ENCODE measurements at regions not wholly inside any gene's neighbourhood (a gene's known extent, or its start where the extent isn't known, plus 50 kb on each side); places are given as distances from the start of the nearest gene placed in this dataset.

DNA sequence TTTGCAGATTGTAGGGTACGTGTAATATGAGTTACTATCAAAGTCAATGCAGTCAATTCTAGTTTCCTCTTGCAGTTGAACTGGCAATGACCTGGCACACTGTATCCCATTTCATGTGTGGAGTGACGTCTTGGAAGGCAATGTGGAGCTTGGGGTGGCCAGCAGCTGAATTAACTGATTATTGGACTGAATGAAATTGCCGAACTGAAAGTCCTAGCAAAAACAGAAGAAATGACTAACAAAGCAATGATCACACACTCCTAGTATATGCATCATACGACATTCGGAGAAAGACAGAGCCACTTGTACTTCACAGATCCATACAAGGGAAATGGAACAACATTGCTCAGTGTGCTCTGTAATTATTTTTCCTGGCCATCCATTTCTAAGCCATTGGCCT, 259.1 kb upstream of the DAPK1 start:
- no peak for TF ChIP-seq CTCF (IDR thresholded peaks at IDR 0.05; ENCODE audit: low read depth, low read length)

DNA sequence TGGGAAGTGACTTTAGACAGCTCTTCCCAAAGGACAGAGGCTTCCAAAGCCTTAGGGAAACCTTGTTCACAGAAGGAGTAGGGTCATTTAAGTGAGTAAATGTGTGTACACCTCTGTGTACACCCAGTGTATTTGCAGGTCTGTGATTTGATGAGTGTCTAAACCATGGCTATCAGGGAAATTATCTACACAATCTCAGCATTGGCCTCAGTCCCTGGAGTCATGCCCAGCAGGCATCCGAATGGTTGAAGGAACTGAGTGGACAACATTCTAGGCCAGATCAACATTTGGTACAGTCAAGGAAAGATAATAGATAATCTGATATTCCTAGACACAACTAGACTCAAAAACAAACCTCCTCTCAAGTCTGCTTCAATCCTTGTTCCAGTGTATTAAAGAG, 258.4 kb upstream of the DAPK1 start:
- no peak for TF ChIP-seq CTCF (IDR thresholded peaks at IDR 0.05; ENCODE audit: low read depth, low read length)
- Histone ChIP-seq H3K27ac (no peak overlapping the region), H3K36me3 (no peaks in the 10 kb centered on the region), H3K9me3 (ENCODE audit: severe bottlenecking) (no peaks in the 10 kb centered on the region), H3K27me3 (ENCODE audit: insufficient read depth, low read depth, severe bottlenecking) (peaks cover 66% of the 10 kb centered on the region), H3K4me3 (ENCODE audit: low read depth, low read length) (no peak overlapping the region)
- no peak for DNase-seq

More for the DNA sequence above, 259.1 kb upstream of the DAPK1 start:
- no peaks in the 10 kb centered on the region for H3K36me3 ChIP-seq
- peaks cover 66% of the 10 kb centered on the region for H3K27me3 ChIP-seq (ENCODE audit: insufficient read depth, low read depth, severe bottlenecking)
- no peak for DNase-seq
- no peak overlapping the region for H3K27ac ChIP-seq
- H3K4me3 ChIP-seq (ENCODE audit: low read depth, low read length) = no peak overlapping the region
- no peaks in the 10 kb centered on the region for H3K9me3 ChIP-seq (ENCODE audit: severe bottlenecking)

GRCh38 chr9:87243602-87244001, 254.1 kb upstream of the DAPK1 start:
- H3K27ac ChIP-seq = no peak overlapping the region
- no peaks in the 10 kb centered on the region for H3K36me3 ChIP-seq
- no peak overlapping the region for H3K4me3 ChIP-seq (ENCODE audit: low read depth, low read length)
- TF ChIP-seq CTCF (IDR thresholded peaks at IDR 0.05; ENCODE audit: low read depth, low read length) = no peak
- H3K9me3 ChIP-seq (ENCODE audit: severe bottlenecking) = no peaks in the 10 kb centered on the region
- no peak for DNase-seq
- H3K27me3 ChIP-seq (ENCODE audit: insufficient read depth, low read depth, severe bottlenecking) = peaks cover 57% of the 10 kb centered on the region

GRCh38 chr9:87245271-87245670, 252.4 kb upstream of the DAPK1 start:
- H3K27ac ChIP-seq = no peak overlapping the region
- H3K4me3 ChIP-seq (ENCODE audit: low read depth, low read length) = no peak overlapping the region
- H3K36me3 ChIP-seq = no peaks in the 10 kb centered on the region
- peaks cover 49% of the 10 kb centered on the region for H3K27me3 ChIP-seq (ENCODE audit: insufficient read depth, low read depth, severe bottlenecking)
- no peaks in the 10 kb centered on the region for H3K9me3 ChIP-seq (ENCODE audit: severe bottlenecking)
- no peak for DNase-seq
- no peak for TF ChIP-seq CTCF (IDR thresholded peaks at IDR 0.05; ENCODE audit: low read depth, low read length)

DNA sequence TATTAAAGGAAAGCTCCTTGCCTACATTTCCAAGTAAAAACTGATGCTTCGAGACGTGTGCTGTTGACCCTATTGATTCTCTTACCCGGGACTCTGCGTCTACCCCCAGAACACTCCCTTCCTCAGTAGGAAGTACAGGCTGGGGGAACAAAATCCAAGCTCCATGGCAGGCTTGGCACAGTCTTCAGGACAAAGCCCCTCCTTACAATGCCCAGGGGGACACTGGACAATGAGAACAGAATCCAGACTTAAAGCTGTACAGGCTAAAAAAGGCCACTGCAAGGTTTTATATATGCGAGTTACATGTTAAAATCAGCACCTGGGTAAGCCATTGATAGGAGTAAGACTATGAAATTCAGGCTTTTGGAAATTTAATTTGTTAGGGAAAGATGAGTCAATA, 250.6 kb upstream of the DAPK1 start:
- peaks cover 45% of the 10 kb centered on the region for H3K27me3 ChIP-seq (ENCODE audit: insufficient read depth, low read depth, severe bottlenecking)
- DNase-seq = no peak
- H3K4me3 ChIP-seq (ENCODE audit: low read depth, low read length) = no peak overlapping the region
- H3K36me3 ChIP-seq = no peaks in the 10 kb centered on the region
- no peak for TF ChIP-seq CTCF (IDR thresholded peaks at IDR 0.05; ENCODE audit: low read depth, low read length)
- no peaks in the 10 kb centered on the region for H3K9me3 ChIP-seq (ENCODE audit: severe bottlenecking)
- H3K27ac ChIP-seq = no peak overlapping the region

DNA sequence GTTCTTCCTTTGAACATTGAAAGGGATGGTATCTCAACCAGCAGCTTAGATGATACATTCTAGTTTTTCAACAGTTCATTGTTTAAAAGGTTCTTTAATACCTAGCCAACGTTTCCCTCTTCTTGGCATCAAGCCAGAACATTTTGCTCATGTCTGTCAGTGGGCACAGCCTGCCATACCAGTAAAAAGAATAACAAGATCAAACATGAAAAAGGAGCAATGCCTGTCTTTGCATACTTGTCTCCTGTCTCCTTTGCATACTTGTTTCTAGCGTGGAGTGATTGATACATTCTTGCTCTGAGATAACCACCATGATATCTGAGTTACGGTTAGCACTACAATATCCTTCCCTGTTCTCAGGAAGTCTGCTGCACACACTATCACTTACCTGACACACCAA, 248.6 kb upstream of the DAPK1 start:
- no peak for TF ChIP-seq CTCF (IDR thresholded peaks at IDR 0.05; ENCODE audit: low read depth, low read length)
- no peak for DNase-seq
- no peak overlapping the region for H3K4me3 ChIP-seq (ENCODE audit: low read depth, low read length)
- no peaks in the 10 kb centered on the region for H3K36me3 ChIP-seq
- peaks cover 45% of the 10 kb centered on the region for H3K27me3 ChIP-seq (ENCODE audit: insufficient read depth, low read depth, severe bottlenecking)
- H3K9me3 ChIP-seq (ENCODE audit: severe bottlenecking) = no peaks in the 10 kb centered on the region
- H3K27ac ChIP-seq = no peak overlapping the region
